ENCODE measurements at regions not wholly inside any gene's neighbourhood (a gene's known extent, or its start where the extent isn't known, plus 50 kb on each side); places are given as distances from the start of the nearest gene placed in this dataset.
"Not testable (repeated sequence)": the region's sequence is repeated elsewhere in the genome, so short reads cannot be mapped to it uniquely, and the experiment has no call there.

GRCh38 chr4:38467296-38467695, 196.7 kb upstream of the KLF3 start:
- DNase-seq (ENCODE audit: low read depth), result no peak

- no peak for DNase-seq (ENCODE audit: low read depth)
Observed at GRCh38 chr4:38468339-38468866, 195.6 kb upstream of the KLF3 start.

- no peak for DNase-seq (ENCODE audit: low read depth)
Observed at GRCh38 chr4:38469410-38469809, 194.6 kb upstream of the KLF3 start.

- DNase-seq (ENCODE audit: low read depth), result no peak
Observed at GRCh38 chr4:38470735-38471262, 193.2 kb upstream of the KLF3 start.

- no peak for DNase-seq (ENCODE audit: low read depth)
Observed at GRCh38 chr4:38482696-38483095, 181.3 kb upstream of the KLF3 start.

GRCh38 chr4:38483628-38484027, 180.4 kb upstream of the KLF3 start:
- not testable (repeated sequence) for DNase-seq (ENCODE audit: low read depth)

- DNase-seq (ENCODE audit: low read depth), result no peak
Observed at GRCh38 chr4:38489011-38489861, 174.8 kb upstream of the KLF3 start.

- no peak for DNase-seq (ENCODE audit: low read depth)
Observed at GRCh38 chr4:38489924-38490639, 173.9 kb upstream of the KLF3 start.

- no peak for DNase-seq (ENCODE audit: low read depth)
Observed at GRCh38 chr4:38490753-38491446, 173.1 kb upstream of the KLF3 start.

GRCh38 chr4:38491854-38492478, 172.0 kb upstream of the KLF3 start:
- no peak for DNase-seq (ENCODE audit: low read depth)

- DNase-seq (ENCODE audit: low read depth), result no peak
Observed at GRCh38 chr4:38493066-38493465, 170.9 kb upstream of the KLF3 start.

GRCh38 chr4:38495446-38495845, 168.6 kb upstream of the KLF3 start:
- DNase-seq (ENCODE audit: low read depth), result no peak

GRCh38 chr4:38497121-38497520, 166.9 kb upstream of the KLF3 start:
- DNase-seq (ENCODE audit: low read depth), result no peak

GRCh38 chr4:38499101-38499500, 164.9 kb upstream of the KLF3 start:
- no peak for DNase-seq (ENCODE audit: low read depth)

GRCh38 chr4:38500433-38500832, 163.6 kb upstream of the KLF3 start:
- DNase-seq (ENCODE audit: low read depth), result no peak

- DNase-seq (ENCODE audit: low read depth), result no peak
Observed at GRCh38 chr4:38501698-38502097, 162.3 kb upstream of the KLF3 start.

- no peak for DNase-seq (ENCODE audit: low read depth)
Observed at GRCh38 chr4:38503689-38504395, 160.2 kb upstream of the KLF3 start.

GRCh38 chr4:38504396-38504715, 159.6 kb upstream of the KLF3 start:
- DNase-seq (ENCODE audit: low read depth), result no peak

- DNase-seq (ENCODE audit: low read depth), result no peak
Observed at GRCh38 chr4:38509551-38509950, 154.4 kb upstream of the KLF3 start.

- DNase-seq (ENCODE audit: low read depth), result no peak
Observed at GRCh38 chr4:38510201-38510600, 153.8 kb upstream of the KLF3 start.

- no peak for DNase-seq (ENCODE audit: low read depth)
Observed at GRCh38 chr4:38511702-38512101, 152.3 kb upstream of the KLF3 start.
